ENCODE measurements at regions not wholly inside any gene's neighbourhood (a gene's known extent, or its start where the extent isn't known, plus 50 kb on each side); places are given as distances from the start of the nearest gene placed in this dataset.

GRCh38 chr4:95602872-95603271 lies 54.1 kb upstream of the UNC5C start:
- Mint-ChIP-seq H3K27me3 (ENCODE audit: insufficient read depth, low read depth, poor library complexity) (peaks cover 2% of the 10 kb centered on the region), H3K27ac (no peak overlapping the region), H3K4me1 (no peaks in the 10 kb centered on the region), H3K4me3 (no peak overlapping the region), H3K9me3 (peaks cover 3% of the 10 kb centered on the region; the same call in 1 of the 3 replicates), H3K36me3 (ENCODE audit: low read depth) (no peaks in the 10 kb centered on the region; the same call in 2 of the 3 replicates)
- H2AFZ ChIP-seq, result 0 out of 2 replicates have a peak overlapping the region, but pooled peaks have one; percentile 23
- H3K79me2 ChIP-seq (replicated peaks; ENCODE audit: insufficient read depth), result no peaks in the 10 kb centered on the region
- no peaks in the 10 kb centered on the region for H3K4me1 ChIP-seq (ENCODE audit: insufficient read depth)
- no peak overlapping the region for H3K4me3 ChIP-seq
- no peaks in the 10 kb centered on the region for H3K36me3 ChIP-seq (ENCODE audit: insufficient read depth)
- H3K9me2 ChIP-seq (ENCODE audit: insufficient read depth), result no peaks in the 10 kb centered on the region
- DNase-seq (ENCODE audit: low spot score), result no peak
- H4K20me1 ChIP-seq (replicated peaks; ENCODE audit: insufficient read depth), result no peaks in the 10 kb centered on the region
- no peaks in the 10 kb centered on the region for H3K27me3 ChIP-seq (ENCODE audit: insufficient read depth)
- TF ChIP-seq ZNF331 (CRISPR knock-in tag; IDR thresholded peaks at IDR 0.05; ENCODE audit: low read depth) (no peak), ZNF462 (CRISPR knock-in tag; IDR thresholded peaks at IDR 0.05) (no peak), ZNF114 (CRISPR knock-in tag; IDR thresholded peaks at IDR 0.05) (no peak), STAT1 (IDR thresholded peaks at IDR 0.05; ENCODE audit: unreplicated experiment) (no peak), JUNB (IDR thresholded peaks at IDR 0.05; ENCODE audit: unreplicated experiment) (no peak), EZH2phosphoT487 (IDR thresholded peaks at IDR 0.05; ENCODE audit: unreplicated experiment) (no peak), EZH2 (IDR thresholded peaks at IDR 0.05; ENCODE audit: low read depth, unreplicated experiment) (no peak), POLR2AphosphoS5 (IDR thresholded peaks at IDR 0.05; ENCODE audit: low read depth) (no peak), CREB1 (CRISPR knock-in tag; IDR thresholded peaks at IDR 0.05; ENCODE audit: low read depth) (no peak), NANOG (IDR thresholded peaks at IDR 0.05; ENCODE audit: borderline replicate concordance) (no peak)
- TF ChIP-seq, protein P1, sequence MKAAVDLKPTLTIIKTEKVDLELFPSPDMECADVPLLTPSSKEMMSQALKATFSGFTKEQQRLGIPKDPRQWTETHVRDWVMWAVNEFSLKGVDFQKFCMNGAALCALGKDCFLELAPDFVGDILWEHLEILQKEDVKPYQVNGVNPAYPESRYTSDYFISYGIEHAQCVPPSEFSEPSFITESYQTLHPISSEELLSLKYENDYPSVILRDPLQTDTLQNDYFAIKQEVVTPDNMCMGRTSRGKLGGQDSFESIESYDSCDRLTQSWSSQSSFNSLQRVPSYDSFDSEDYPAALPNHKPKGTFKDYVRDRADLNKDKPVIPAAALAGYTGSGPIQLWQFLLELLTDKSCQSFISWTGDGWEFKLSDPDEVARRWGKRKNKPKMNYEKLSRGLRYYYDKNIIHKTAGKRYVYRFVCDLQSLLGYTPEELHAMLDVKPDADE (IDR thresholded peaks at IDR 0.05), result no peak
- TF ChIP-seq, protein P2, sequence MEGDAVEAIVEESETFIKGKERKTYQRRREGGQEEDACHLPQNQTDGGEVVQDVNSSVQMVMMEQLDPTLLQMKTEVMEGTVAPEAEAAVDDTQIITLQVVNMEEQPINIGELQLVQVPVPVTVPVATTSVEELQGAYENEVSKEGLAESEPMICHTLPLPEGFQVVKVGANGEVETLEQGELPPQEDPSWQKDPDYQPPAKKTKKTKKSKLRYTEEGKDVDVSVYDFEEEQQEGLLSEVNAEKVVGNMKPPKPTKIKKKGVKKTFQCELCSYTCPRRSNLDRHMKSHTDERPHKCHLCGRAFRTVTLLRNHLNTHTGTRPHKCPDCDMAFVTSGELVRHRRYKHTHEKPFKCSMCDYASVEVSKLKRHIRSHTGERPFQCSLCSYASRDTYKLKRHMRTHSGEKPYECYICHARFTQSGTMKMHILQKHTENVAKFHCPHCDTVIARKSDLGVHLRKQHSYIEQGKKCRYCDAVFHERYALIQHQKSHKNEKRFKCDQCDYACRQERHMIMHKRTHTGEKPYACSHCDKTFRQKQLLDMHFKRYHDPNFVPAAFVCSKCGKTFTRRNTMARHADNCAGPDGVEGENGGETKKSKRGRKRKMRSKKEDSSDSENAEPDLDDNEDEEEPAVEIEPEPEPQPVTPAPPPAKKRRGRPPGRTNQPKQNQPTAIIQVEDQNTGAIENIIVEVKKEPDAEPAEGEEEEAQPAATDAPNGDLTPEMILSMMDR (conservative IDR thresholded peaks at IDR 0.05; ENCODE audit: low read depth in 2 of 2), result no peak
- TF ChIP-seq, protein P3, sequence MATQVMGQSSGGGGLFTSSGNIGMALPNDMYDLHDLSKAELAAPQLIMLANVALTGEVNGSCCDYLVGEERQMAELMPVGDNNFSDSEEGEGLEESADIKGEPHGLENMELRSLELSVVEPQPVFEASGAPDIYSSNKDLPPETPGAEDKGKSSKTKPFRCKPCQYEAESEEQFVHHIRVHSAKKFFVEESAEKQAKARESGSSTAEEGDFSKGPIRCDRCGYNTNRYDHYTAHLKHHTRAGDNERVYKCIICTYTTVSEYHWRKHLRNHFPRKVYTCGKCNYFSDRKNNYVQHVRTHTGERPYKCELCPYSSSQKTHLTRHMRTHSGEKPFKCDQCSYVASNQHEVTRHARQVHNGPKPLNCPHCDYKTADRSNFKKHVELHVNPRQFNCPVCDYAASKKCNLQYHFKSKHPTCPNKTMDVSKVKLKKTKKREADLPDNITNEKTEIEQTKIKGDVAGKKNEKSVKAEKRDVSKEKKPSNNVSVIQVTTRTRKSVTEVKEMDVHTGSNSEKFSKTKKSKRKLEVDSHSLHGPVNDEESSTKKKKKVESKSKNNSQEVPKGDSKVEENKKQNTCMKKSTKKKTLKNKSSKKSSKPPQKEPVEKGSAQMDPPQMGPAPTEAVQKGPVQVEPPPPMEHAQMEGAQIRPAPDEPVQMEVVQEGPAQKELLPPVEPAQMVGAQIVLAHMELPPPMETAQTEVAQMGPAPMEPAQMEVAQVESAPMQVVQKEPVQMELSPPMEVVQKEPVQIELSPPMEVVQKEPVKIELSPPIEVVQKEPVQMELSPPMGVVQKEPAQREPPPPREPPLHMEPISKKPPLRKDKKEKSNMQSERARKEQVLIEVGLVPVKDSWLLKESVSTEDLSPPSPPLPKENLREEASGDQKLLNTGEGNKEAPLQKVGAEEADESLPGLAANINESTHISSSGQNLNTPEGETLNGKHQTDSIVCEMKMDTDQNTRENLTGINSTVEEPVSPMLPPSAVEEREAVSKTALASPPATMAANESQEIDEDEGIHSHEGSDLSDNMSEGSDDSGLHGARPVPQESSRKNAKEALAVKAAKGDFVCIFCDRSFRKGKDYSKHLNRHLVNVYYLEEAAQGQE (IDR thresholded peaks at IDR 0.05; ENCODE audit: unreplicated experiment), result no peak
- no peak overlapping the region for H3K4me2 ChIP-seq
- H3F3A ChIP-seq (replicated peaks; ENCODE audit: low read depth), result no peaks in the 10 kb centered on the region
- no peak for ATAC-seq
- H3K27ac ChIP-seq (ENCODE audit: low read depth), result no peak overlapping the region
